H1 (cell line): ENCODE measurements at regions not wholly inside any gene's neighbourhood (a gene's known extent, or its start where the extent isn't known, plus 50 kb on each side); places are given as distances from the start of the nearest gene placed in this dataset.

Source experiments
- CTCF ChIA-PET: fragments of 300-600 bp; sonication (Branson Sonifier 250); formaldehyde crosslinking; loops from one replicate; lab custom pipeline; 2021; ENCODE audit not compliant: partially characterized antibody; lab: Charles Lee
- POLR2A ChIA-PET: fragments of 300-600 bp; sonication (Branson Sonifier 250); formaldehyde crosslinking; loops from one replicate; lab custom pipeline; 2021; ENCODE audit warnings: inconsistent platforms; ENCODE audit not compliant: partially characterized antibody; lab: Charles Lee
- DNase-seq, 2 experiments: peaks; one replicate each; pipeline versions ENCODE4 v3.0.0 to v3.0.0-alpha.2; 2010 to 2022; ENCODE audit warnings: low spot score in 2 of 2, low read depth in 1 of 2, mixed read lengths in 1 of 2
- FAIRE-seq: peaks from 2 replicates; lab custom pipeline; 2011; peaks lifted over from hg19 to GRCh38; lab: Jason Lieb, UNC
- H2AFZ ChIP-seq: 2 replicates; pipeline ENCODE4 v1.8.1; 2012; ENCODE audit warnings: low read length, inconsistent platforms
- H2AK5ac ChIP-seq: 2 replicates; pipeline ENCODE4 v1.6.1; 2013; ENCODE audit warnings: low read depth, low read length
- H2BK120ac ChIP-seq: replicated peaks from 2 replicates; pipeline ENCODE3; 2013; ENCODE audit warnings: low read depth, low read length, inconsistent platforms
- H2BK12ac ChIP-seq: 2 replicates; pipeline ENCODE4 v1.6.1; 2013; ENCODE audit warnings: low read depth, low read length
- H2BK15ac ChIP-seq: 2 replicates; pipeline ENCODE4 v1.6.1; 2013; ENCODE audit warnings: low read length
- H2BK20ac ChIP-seq: 2 replicates; pipeline ENCODE4 v1.6.1; 2013; ENCODE audit warnings: low read length
- H2BK5ac ChIP-seq: 2 replicates; pipeline ENCODE4 v1.6.1; 2013; ENCODE audit warnings: low read depth, low read length
- H3K14ac ChIP-seq: 2 replicates; pipeline ENCODE4 v1.6.1; 2013; ENCODE audit warnings: inconsistent platforms; ENCODE audit not compliant: insufficient read length
- H3K18ac ChIP-seq: 2 replicates; pipeline ENCODE4 v1.6.1; 2013; ENCODE audit warnings: low read length; ENCODE audit errors: extremely low read depth
- H3K23ac ChIP-seq: 2 replicates; pipeline ENCODE4 v1.6.1; 2013; ENCODE audit warnings: inconsistent platforms; ENCODE audit not compliant: insufficient read length
- H3K23me2 ChIP-seq: 2 replicates; pipeline ENCODE4 v1.6.1; 2013; ENCODE audit warnings: low read depth, low read length
- H3K27ac ChIP-seq: 2 replicates; pipeline ENCODE4 v1.6.1; 2011; ENCODE audit warnings: low read depth, low read length, inconsistent platforms
- H3K27me3 ChIP-seq, 4 experiments: replicated peaks in 1 of 4; 1 replicate in 1 of 4; 2 replicates in 3 of 4; pipeline versions ENCODE4 v1.6.1 to v1.8.1; 2011 to 2013; ENCODE audit warnings: low read length in 3 of 4, mild to moderate bottlenecking in 3 of 4, inconsistent platforms in 2 of 4, mixed read lengths in 2 of 4, moderate library complexity in 1 of 4; ENCODE audit not compliant: control insufficient read depth in 3 of 4, insufficient read depth in 3 of 4; ENCODE audit errors: extremely low read depth in 1 of 4
- H3K36me3 ChIP-seq, 4 experiments: 2 replicates each; pipeline versions ENCODE4 v1.6.1 to v1.8.1; 2011 to 2013; ENCODE audit warnings: mild to moderate bottlenecking in 4 of 4, low read length in 3 of 4, moderate library complexity in 2 of 4, control low read depth in 1 of 4, inconsistent platforms in 1 of 4; ENCODE audit not compliant: insufficient read depth in 4 of 4, control insufficient read depth in 2 of 4
- H3K4ac ChIP-seq: replicated peaks from 2 replicates; pipeline ENCODE3; 2013; ENCODE audit warnings: low read length, low read depth, mixed read lengths, inconsistent platforms; ENCODE audit not compliant: insufficient read length
- H3K4me1 ChIP-seq, 4 experiments: replicated peaks in 1 of 4; 1 replicate in 1 of 4; 2 replicates in 3 of 4; pipeline versions ENCODE4 v1.6.1 to v1.8.1; 2011 to 2013; ENCODE audit warnings: low read length in 3 of 4, inconsistent platforms in 2 of 4, mixed read lengths in 1 of 4; ENCODE audit not compliant: insufficient read depth in 4 of 4, control insufficient read depth in 3 of 4
- H3K4me2 ChIP-seq, 2 experiments: 2 replicates each; pipeline versions ENCODE4 v1.6.1 to v1.8.1; 2011 to 2013; ENCODE audit warnings: low read depth in 2 of 2, low read length in 2 of 2, control low read depth in 1 of 2, inconsistent platforms in 1 of 2, mild to moderate bottlenecking in 1 of 2; ENCODE audit not compliant: insufficient read depth in 1 of 2
- H3K4me3 ChIP-seq, 4 experiments: fragments of 200-600, 300-600 bp in 1 of 4; sonication (generic), shearing (Covaris generic), sonication (Bioruptor Twin) in 1 of 4; 2 replicates each; pipeline versions ENCODE4 v1.5.1 to v1.8.1; 2011 to 2016; ENCODE audit warnings: low read length in 4 of 4, low read depth in 3 of 4, control low read depth in 2 of 4, inconsistent platforms in 2 of 4, mild to moderate bottlenecking in 2 of 4, mixed read lengths in 1 of 4, moderate library complexity in 1 of 4; ENCODE audit not compliant: insufficient read depth in 2 of 4; ENCODE audit errors: extremely low read depth in 1 of 4
- H3K56ac ChIP-seq: replicated peaks from 2 replicates; pipeline ENCODE3; 2013; ENCODE audit warnings: low read depth, mild to moderate bottlenecking, mixed read lengths, low read length, inconsistent platforms; ENCODE audit not compliant: insufficient read length
- H3K79me1 ChIP-seq: 2 replicates; pipeline ENCODE4 v1.6.1; 2013; ENCODE audit warnings: low read depth, low read length, control low read depth
- H3K79me2 ChIP-seq, 2 experiments: 2 replicates each; pipeline versions ENCODE4 v1.6.1 to v1.8.1; 2012 to 2013; ENCODE audit warnings: low read length in 2 of 2, mild to moderate bottlenecking in 2 of 2, inconsistent platforms in 1 of 2; ENCODE audit not compliant: insufficient read depth in 2 of 2, control insufficient read depth in 1 of 2
- H3K9ac ChIP-seq, 4 experiments: replicated peaks in 1 of 4; 1 replicate in 1 of 4; 2 replicates in 3 of 4; pipeline versions ENCODE4 v1.6.1 to v1.8.1; 2011 to 2013; ENCODE audit warnings: low read depth in 3 of 4, low read length in 3 of 4, control low read depth in 2 of 4, mild to moderate bottlenecking in 2 of 4, moderate library complexity in 2 of 4, inconsistent platforms in 1 of 4; ENCODE audit errors: extremely low read depth in 1 of 4
- H3K9me3 ChIP-seq, 2 experiments: 2 replicates each; pipeline versions ENCODE4 v1.6.1 to v1.8.1; 2012 to 2013; ENCODE audit warnings: mild to moderate bottlenecking in 2 of 2, moderate library complexity in 2 of 2, control low read depth in 1 of 2, inconsistent platforms in 1 of 2, low read depth in 1 of 2, low read length in 1 of 2, mixed read lengths in 1 of 2; ENCODE audit not compliant: insufficient read depth in 2 of 2
- H4K20me1 ChIP-seq, 2 experiments: replicated peaks in 1 of 2; 2 replicates each; pipeline versions ENCODE3 to v1.8.1; 2011 to 2013; ENCODE audit warnings: inconsistent platforms in 2 of 2, low read length in 2 of 2, mild to moderate bottlenecking in 1 of 2; ENCODE audit not compliant: insufficient read depth in 2 of 2, control insufficient read depth in 1 of 2
- H4K5ac ChIP-seq: 2 replicates; pipeline ENCODE4 v1.6.1; 2013; ENCODE audit warnings: low read length, low read depth, mixed read lengths, inconsistent platforms; ENCODE audit not compliant: insufficient read length
- H4K8ac ChIP-seq: 2 replicates; pipeline ENCODE4 v1.8.0; 2013; ENCODE audit warnings: mild to moderate bottlenecking, moderate library complexity, low read length, inconsistent platforms; ENCODE audit not compliant: insufficient read depth; ENCODE audit errors: extremely low read depth
- H4K91ac ChIP-seq: replicated peaks from 2 replicates; pipeline ENCODE3; 2013; ENCODE audit warnings: low read length, mixed read lengths, inconsistent platforms; ENCODE audit not compliant: insufficient read length
- ASH2L ChIP-seq: fragments of 200-600, 300-600 bp; sonication (generic); IDR thresholded peaks from one replicate; pipeline ENCODE4 v1.7.1; 2017; ENCODE audit warnings: low read length
- MAX ChIP-seq: IDR thresholded peaks from 2 replicates; pipeline ENCODE4 v1.6.1; 2012; ENCODE audit warnings: inconsistent platforms
- NRF1 ChIP-seq: IDR thresholded peaks from 2 replicates; pipeline ENCODE4 v1.6.1; 2011; ENCODE audit warnings: mild to moderate bottlenecking, low read depth, low read length, improper control_type of control experiment
- POLR2AphosphoS5 ChIP-seq: IDR thresholded peaks from 2 replicates; pipeline ENCODE4 v1.6.1; 2011; ENCODE audit warnings: low read depth, low read length

DNA sequence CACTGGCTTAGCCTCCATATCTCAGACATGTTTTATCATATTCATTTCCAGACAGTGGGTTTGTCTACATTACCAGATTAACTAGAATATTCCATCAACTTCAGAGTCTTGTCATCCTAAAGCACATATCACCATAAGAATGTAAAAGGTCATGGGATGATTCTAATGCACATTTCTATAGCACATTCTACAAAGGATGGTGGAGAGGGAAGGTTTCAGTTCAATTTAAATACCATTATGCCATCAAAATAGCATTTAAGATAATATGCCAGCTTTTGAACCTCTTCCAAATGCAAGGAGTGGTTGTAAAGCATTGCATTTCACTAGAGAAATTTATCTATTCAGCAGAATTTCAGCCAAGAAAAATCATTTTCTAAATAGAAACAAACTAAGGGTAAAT lies 970.5 kb downstream of the TTLL7 start:
- no peak for FAIRE-seq
- H3K14ac ChIP-seq: no peak overlapping the region
- no peak overlapping the region for H4K91ac ChIP-seq
- POLR2A ChIA-PET: no interaction called here
- peaks cover 0 to 4% (median 1%) of the 10 kb centered on the region in 4 experiments; a peak in 2 of 7 replicates for H3K4me1 ChIP-seq
- H3K9ac ChIP-seq: no peak overlapping the region
- H4K20me1 ChIP-seq: no peaks in the 10 kb centered on the region
- no peak overlapping the region for H3K27ac ChIP-seq
- H4K5ac ChIP-seq: no peak overlapping the region
- peaks cover 3 to 7% of the 10 kb centered on the region in 2 experiments; a peak in 2 of 4 replicates for H3K9me3 ChIP-seq
- no peak overlapping the region for H2AK5ac ChIP-seq
- H3K4me3 ChIP-seq: no peak overlapping the region
- H4K8ac ChIP-seq: no peak overlapping the region
- no peak for DNase-seq
- no peak overlapping the region for H2BK120ac ChIP-seq
- H3K23ac ChIP-seq: no peak overlapping the region
- H2BK12ac ChIP-seq: no peak overlapping the region
- no peak overlapping the region for H2BK15ac ChIP-seq
- H3K27me3 ChIP-seq: peaks cover 0 to 1% (median 0%) of the 10 kb centered on the region in 4 experiments; a peak in 1 of 7 replicates
- no peak overlapping the region for H3K56ac ChIP-seq
- H3K4me2 ChIP-seq: 0 out of 4 replicates have a peak overlapping the region, but pooled peaks of 1 of the 2 experiments have one; percentile 18
- H3K18ac ChIP-seq: no peak overlapping the region
- no peak overlapping the region for H3K4ac ChIP-seq
- CTCF ChIA-PET: interaction anchor here (0.9 to 1.0 kb wide), 2 partner anchors 184 to 232 kb away, joined by 3 to 4 read pairs; no protein-coding TSS in a partner anchor
- no peaks in the 10 kb centered on the region; the same call in 1 of the 2 replicates for H3K23me2 ChIP-seq
- no peak overlapping the region for H2AFZ ChIP-seq
- no peak overlapping the region for H2BK5ac ChIP-seq
- H2BK20ac ChIP-seq: no peak overlapping the region
- no peaks in the 10 kb centered on the region for H3K79me2 ChIP-seq
- H3K36me3 ChIP-seq: peaks cover 0 to 3% (median 0%) of the 10 kb centered on the region in 4 experiments; a peak in 1 of 8 replicates
- H3K79me1 ChIP-seq: no peaks in the 10 kb centered on the region
- no peak for TF ChIP-seq MAX
- no peak for TF ChIP-seq POLR2AphosphoS5
- no peak for TF ChIP-seq ASH2L
- no peak for TF ChIP-seq NRF1
